ENCODE measurements at regions not wholly inside any gene's neighbourhood (a gene's known extent, or its start where the extent isn't known, plus 50 kb on each side); places are given as distances from the start of the nearest gene placed in this dataset.

- CTCF ChIA-PET, result no interaction called here
- intact Hi-C loops (cut with micrococcal nuclease; ENCODE audit: unreplicated experiment), result no loop called here
- Histone ChIP-seq H3K4me1 (ENCODE audit: insufficient read depth, low read length, poor library complexity, severe bottlenecking) (no peaks in the 10 kb centered on the region), H3K4me3 (ENCODE audit: low read depth, low read length, poor library complexity, severe bottlenecking) (no peak overlapping the region), H3K27ac (ENCODE audit: low read depth, low read length, poor library complexity, severe bottlenecking) (no peak overlapping the region), H3K9me3 (ENCODE audit: low read depth, low read length, poor library complexity, severe bottlenecking) (no peaks in the 10 kb centered on the region), H3K27me3 (replicated peaks; ENCODE audit: insufficient read depth, low read depth, low read length, poor library complexity) (no peaks in the 10 kb centered on the region), H3K36me3 (ENCODE audit: insufficient read depth, low read length, poor library complexity, severe bottlenecking) (no peaks in the 10 kb centered on the region)
- BruUV-seq (replicated peaks), result no TSS peak
- DNase-seq (ENCODE audit: low spot score), result no peak
- TF ChIP-seq CTCF (conservative IDR thresholded peaks at IDR 0.05; ENCODE audit: low read depth, low read length) (no peak), EZH2 (IDR thresholded peaks at IDR 0.05; ENCODE audit: borderline replicate concordance, low read depth, low read length, poor library complexity, severe bottlenecking) (no peak)
- POLR2A ChIA-PET (ENCODE audit: low non-redundant PET), result no interaction called here
Measured at GRCh38 chr5:40240111-40240510, 439.6 kb upstream of the PTGER4 start.

GRCh38 chr5:40238066-40238745 is 441.5 kb upstream of the PTGER4 start:
- H3K9me3 ChIP-seq (ENCODE audit: low read depth, low read length, poor library complexity, severe bottlenecking), result no peaks in the 10 kb centered on the region
- DNase-seq (ENCODE audit: low spot score), result no peak
- H3K27me3 ChIP-seq (replicated peaks; ENCODE audit: insufficient read depth, low read depth, low read length, poor library complexity), result no peaks in the 10 kb centered on the region
- no peaks in the 10 kb centered on the region for H3K4me1 ChIP-seq (ENCODE audit: insufficient read depth, low read length, poor library complexity, severe bottlenecking)
- CTCF ChIA-PET, result no interaction called here
- TF ChIP-seq EZH2 (IDR thresholded peaks at IDR 0.05; ENCODE audit: borderline replicate concordance, low read depth, low read length, poor library complexity, severe bottlenecking), result no peak
- no peak for TF ChIP-seq CTCF (conservative IDR thresholded peaks at IDR 0.05; ENCODE audit: low read depth, low read length)
- POLR2A ChIA-PET (ENCODE audit: low non-redundant PET), result no interaction called here
- no peak overlapping the region for H3K4me3 ChIP-seq (ENCODE audit: low read depth, low read length, poor library complexity, severe bottlenecking)
- intact Hi-C loops (cut with micrococcal nuclease; ENCODE audit: unreplicated experiment), result no loop called here
- H3K36me3 ChIP-seq (ENCODE audit: insufficient read depth, low read length, poor library complexity, severe bottlenecking), result no peaks in the 10 kb centered on the region
- no peak overlapping the region for H3K27ac ChIP-seq (ENCODE audit: low read depth, low read length, poor library complexity, severe bottlenecking)
- no TSS peak for BruUV-seq (replicated peaks)

- CTCF ChIA-PET, result no interaction called here
- TF ChIP-seq EZH2 (IDR thresholded peaks at IDR 0.05; ENCODE audit: borderline replicate concordance, low read depth, low read length, poor library complexity, severe bottlenecking), result no peak
- no peak for TF ChIP-seq CTCF (conservative IDR thresholded peaks at IDR 0.05; ENCODE audit: low read depth, low read length)
Measured at GRCh38 chr5:40235471-40236400, 444.0 kb upstream of the PTGER4 start.

More at GRCh38 chr5:40235471-40236400, 444.0 kb upstream of the PTGER4 start:
- Histone ChIP-seq H3K27me3 (replicated peaks; ENCODE audit: insufficient read depth, low read depth, low read length, poor library complexity) (no peaks in the 10 kb centered on the region), H3K4me1 (ENCODE audit: insufficient read depth, low read length, poor library complexity, severe bottlenecking) (no peaks in the 10 kb centered on the region), H3K4me3 (ENCODE audit: low read depth, low read length, poor library complexity, severe bottlenecking) (no peak overlapping the region), H3K9me3 (ENCODE audit: low read depth, low read length, poor library complexity, severe bottlenecking) (no peaks in the 10 kb centered on the region), H3K27ac (ENCODE audit: low read depth, low read length, poor library complexity, severe bottlenecking) (no peak overlapping the region), H3K36me3 (ENCODE audit: insufficient read depth, low read length, poor library complexity, severe bottlenecking) (no peaks in the 10 kb centered on the region)
- intact Hi-C loops (cut with micrococcal nuclease; ENCODE audit: unreplicated experiment), result no loop called here
- POLR2A ChIA-PET (ENCODE audit: low non-redundant PET), result no interaction called here
- DNase-seq (ENCODE audit: low spot score), result no peak
- BruUV-seq (replicated peaks), result no TSS peak

All from A673 (cell line).